ENCODE measurements at regions not wholly inside any gene's neighbourhood (a gene's known extent, or its start where the extent isn't known, plus 50 kb on each side); places are given as distances from the start of the nearest gene placed in this dataset.

GRCh38 chr1:222914861-222915632 lies 100.2 kb downstream of the DISP1 start:
- Histone ChIP-seq H3K36me3 (ENCODE audit: control insufficient read depth in 2 of 4, insufficient read depth in 4 of 4, low read length in 3 of 4) (no peaks in the 10 kb centered on the region), H3K23me2 (ENCODE audit: low read depth, low read length) (no peaks in the 10 kb centered on the region), H2BK20ac (ENCODE audit: low read length) (no peak overlapping the region), H4K5ac (ENCODE audit: insufficient read length, low read depth, low read length) (no peak overlapping the region), H3K4me3 (ENCODE audit: extremely low read depth in 1 of 4, insufficient read depth in 2 of 4, low read depth in 3 of 4, low read length in 4 of 4) (no peak overlapping the region), H3K23ac (ENCODE audit: insufficient read length) (no peak overlapping the region), H3K4ac (replicated peaks; ENCODE audit: insufficient read length, low read depth, low read length) (no peak overlapping the region), H3K79me1 (ENCODE audit: low read depth, low read length) (no peaks in the 10 kb centered on the region), H4K91ac (replicated peaks; ENCODE audit: insufficient read length, low read length) (no peak overlapping the region), H3K79me2 (ENCODE audit: control insufficient read depth in 1 of 2, insufficient read depth in 2 of 2, low read length in 2 of 2) (no peaks in the 10 kb centered on the region), H2BK15ac (ENCODE audit: low read length) (no peak overlapping the region; the same call in 1 of the 2 replicates), H4K20me1 (replicated peaks in 1 of 2; ENCODE audit: control insufficient read depth in 1 of 2, insufficient read depth in 2 of 2, low read length in 2 of 2) (no peaks in the 10 kb centered on the region), H2BK120ac (replicated peaks; ENCODE audit: low read depth, low read length) (no peak overlapping the region), H3K56ac (replicated peaks; ENCODE audit: insufficient read length, low read depth, low read length) (no peak overlapping the region), H2BK5ac (ENCODE audit: low read depth, low read length) (no peak overlapping the region), H4K8ac (ENCODE audit: extremely low read depth, insufficient read depth, low read length) (no peak overlapping the region), H3K27me3 (replicated peaks in 1 of 4; ENCODE audit: control insufficient read depth in 3 of 4, extremely low read depth in 1 of 4, insufficient read depth in 3 of 4, low read length in 3 of 4) (no peaks in the 10 kb centered on the region), H3K4me2 (ENCODE audit: insufficient read depth in 1 of 2, low read depth in 2 of 2, low read length in 2 of 2) (no peak overlapping the region), H3K18ac (ENCODE audit: extremely low read depth, low read length) (no peak overlapping the region), H3K9ac (replicated peaks in 1 of 4; ENCODE audit: extremely low read depth in 1 of 4, low read depth in 3 of 4, low read length in 3 of 4) (no peak overlapping the region), H3K14ac (ENCODE audit: insufficient read length) (no peak overlapping the region), H3K9me3 (ENCODE audit: insufficient read depth in 2 of 2, low read depth in 1 of 2, low read length in 1 of 2) (peaks cover 4 to 7% of the 10 kb centered on the region in 2 experiments; a peak in 2 of 4 replicates), H3K27ac (ENCODE audit: low read depth, low read length) (no peak overlapping the region), H3K4me1 (replicated peaks in 1 of 4; ENCODE audit: control insufficient read depth in 3 of 4, insufficient read depth in 4 of 4, low read length in 3 of 4) (no peaks in the 10 kb centered on the region), H2AFZ (ENCODE audit: low read length) (no peak overlapping the region), H2AK5ac (ENCODE audit: low read depth, low read length) (no peak overlapping the region), H2BK12ac (ENCODE audit: low read depth, low read length) (no peak overlapping the region)
- ChIA-PET CTCF (ENCODE audit: partially characterized antibody) (interaction anchor here (0.6 kb wide), 1 partner anchor 8 kb away, joined by 3 read pairs; no protein-coding TSS in a partner anchor), POLR2A (ENCODE audit: partially characterized antibody) (no interaction called here)
- no peak for FAIRE-seq
- 89% methylated on average over 2 of the region's 2 CpGs; no CpG with 5 or more reads in 1 of the 2 experiments for WGBS, 2 experiments (ENCODE audit: extremely low coverage in 1 of 2, insufficient coverage in 1 of 2, insufficient read length in 1 of 2, insufficient replicate concordance in 2 of 2, low coverage in 1 of 2, low lambda C conversion rate in 2 of 2, missing lambda C conversion rate in 1 of 2)
- no peak for DNase-seq (ENCODE audit: low read depth in 1 of 2, low spot score in 2 of 2)
- TF ChIP-seq GABPA (IDR thresholded peaks at IDR 0.05; ENCODE audit: borderline replicate concordance, insufficient read depth, low read length) (no peak), TBP (IDR thresholded peaks at IDR 0.05; ENCODE audit: low read depth, low read length) (no peak), RNF2 (IDR thresholded peaks at IDR 0.05; ENCODE audit: borderline replicate concordance, low read depth, low read length, missing control alignments, poor library complexity, severe bottlenecking) (no peak), KDM4A (IDR thresholded peaks at IDR 0.05; ENCODE audit: low read depth, low read length, severe bottlenecking) (no peak), BACH1 (IDR thresholded peaks at IDR 0.05; ENCODE audit: low read length) (no peak), HDAC2 (IDR thresholded peaks at IDR 0.05; ENCODE audit: borderline replicate concordance in 1 of 2, low read depth in 2 of 2, low read length in 2 of 2) (no peak), E2F6 (IDR thresholded peaks at IDR 0.05) (no peak), SP2 (IDR thresholded peaks at IDR 0.05; ENCODE audit: low read length) (no peak), ZNF274 (IDR thresholded peaks at IDR 0.05; ENCODE audit: borderline replicate concordance, extremely low read depth, low read length) (no peak), EP300 (IDR thresholded peaks at IDR 0.05; ENCODE audit: borderline replicate concordance in 1 of 2, low read depth in 2 of 2, low read length in 2 of 2) (no peak), MAFK (IDR thresholded peaks at IDR 0.05; ENCODE audit: low read depth, low read length) (no peak)
